Heart left ventricle (tissue), 13 donors: ENCODE measurements at regions not wholly inside any gene's neighbourhood (a gene's known extent, or its start where the extent isn't known, plus 50 kb on each side); places are given as distances from the start of the nearest gene placed in this dataset.

ENCODE experiments used
- CTCF ChIP-seq, 12 donors: fragments of 200-600 bp; sonication (generic) in 4 of 12; IDR thresholded peaks; one replicate each; pipeline versions ENCODE4 v1.5.0 to v1.8.0; 2018 to 2022; ENCODE audit warnings: antibody characterized with exemption in 12 of 12, mild to moderate bottlenecking in 5 of 12
- POLR2A ChIP-seq, 2 donors: fragments of 450-650 bp; IDR thresholded peaks; one replicate each; pipeline ENCODE4 v1.6.1; 2017; ENCODE audit warnings: antibody characterized with exemption in 2 of 2, mild to moderate bottlenecking in 2 of 2, moderate library complexity in 2 of 2
- donor health status: ischemic (EF 13 %, LVEDD 7.1; RV severe dilation, severe dysfunction).
- donor health status: DM: no; HTN: yes; CAD: no.
- donor health status: DM: no; HTN: no; CAD: no.
- donor health status: ischemic (EF 25% LVEDD 6.9; RV normal size, moderate dysfunction).
- donor health status: ischemic (EF 25% LVEDD 5.7; RV mildly dilated, moderate dysfunction).
- donor health status: ischemic (EF 35%, LVEDD 5.7; RV mildly dilated, moderate dysfunction).
- donor health status: nonischemic (EF 11% LVEDD 7.7; RV severe dilation, severe dysfunction).
- donor health status: DM: yes; HTN: yes; CAD: no.
- donor health status: PGD.
- donor health status: ischemic (EF 29% LVEDD 5.4; RV normal size, mild dysfunction).
- donor health status: nonischemic (EF 23%, LVEDD 6.1; RV moderate dilation, normal function).

- TF ChIP-seq CTCF (IDR thresholded peaks at IDR 0.05): no peak
- no peak for TF ChIP-seq POLR2A (IDR thresholded peaks at IDR 0.05)
Measured at GRCh38 chr1:116318897-116319296, 54.1 kb upstream of the ATP1A1 start.
